Neuron (in vitro differentiated cells): ENCODE measurements at regions not wholly inside any gene's neighbourhood (a gene's known extent, or its start where the extent isn't known, plus 50 kb on each side); places are given as distances from the start of the nearest gene placed in this dataset.
A peak's percentile ranks its signal among the peaks of the same experiment; 100 is the strongest.
"Not testable (repeated sequence)": the region's sequence is repeated elsewhere in the genome, so short reads cannot be mapped to it uniquely, and the experiment has no call there.

Experiments used
- H2AFZ ChIP-seq: one replicate; pipeline ENCODE4 v1.6.1; 2013; ENCODE audit warnings: low read depth, mild to moderate bottlenecking, inconsistent platforms, low read length, moderate library complexity
- H3K27me3 ChIP-seq: one replicate; pipeline ENCODE4 v1.6.1; 2013; ENCODE audit warnings: low read length; ENCODE audit not compliant: insufficient read depth
- H3K36me3 ChIP-seq: one replicate; pipeline ENCODE4 v1.6.1; 2013; ENCODE audit warnings: low read length; ENCODE audit not compliant: insufficient read depth
- H3K4me1 ChIP-seq: one replicate; pipeline ENCODE4 v1.6.1; 2013; ENCODE audit warnings: low read length; ENCODE audit not compliant: insufficient read depth
- H3K4me3 ChIP-seq: 2 replicates; pipeline ENCODE4 v1.5.1; 2013; ENCODE audit warnings: mild to moderate bottlenecking, low read length, moderate library complexity
- H3K9me3 ChIP-seq: one replicate; pipeline ENCODE4 v1.6.1; 2013; ENCODE audit warnings: low read length

GRCh38 chr2:63746548-63746947 is 95.1 kb upstream of the UGP2 start:
- H3K4me1 ChIP-seq: peaks cover 34% of the 10 kb centered on the region
- H3K9me3 ChIP-seq, H3K27me3 ChIP-seq, H2AFZ ChIP-seq, H3K4me3 ChIP-seq, H3K36me3 ChIP-seq: not testable (repeated sequence)

- no peaks in the 10 kb centered on the region for H3K9me3 ChIP-seq
- H2AFZ ChIP-seq: no peak overlapping the region
- H3K4me1 ChIP-seq: peaks cover 16% of the 10 kb centered on the region
- H3K4me3 ChIP-seq: no peak overlapping the region
- no peaks in the 10 kb centered on the region for H3K36me3 ChIP-seq
- no peaks in the 10 kb centered on the region for H3K27me3 ChIP-seq
Observed at GRCh38 chr2:63751901-63752300, 89.8 kb upstream of the UGP2 start.

DNA sequence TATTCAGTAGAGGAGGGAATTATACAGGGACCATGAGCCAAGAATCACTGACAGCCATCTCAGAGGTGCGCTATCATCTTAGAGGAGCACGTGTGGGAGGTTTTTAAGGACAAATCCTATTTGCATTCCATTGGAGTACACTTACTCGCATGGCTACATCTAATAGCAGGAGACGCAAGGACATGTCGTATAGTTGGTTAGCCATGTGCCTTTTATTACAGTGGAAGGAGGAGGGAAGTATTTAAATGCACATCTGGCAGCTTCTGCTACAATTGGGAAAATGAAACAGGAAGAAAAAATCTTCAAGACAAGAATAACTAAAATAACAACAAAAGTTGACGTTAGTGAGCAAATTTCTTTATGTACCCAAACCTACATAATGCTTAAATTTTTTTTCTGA is 86.5 kb upstream of the UGP2 start:
- H3K4me1 ChIP-seq: peaks cover 7% of the 10 kb centered on the region
- H2AFZ ChIP-seq: no peak overlapping the region
- H3K27me3 ChIP-seq: no peaks in the 10 kb centered on the region
- H3K4me3 ChIP-seq: no peak overlapping the region
- H3K9me3 ChIP-seq: no peaks in the 10 kb centered on the region
- H3K36me3 ChIP-seq: no peaks in the 10 kb centered on the region

GRCh38 chr2:63755965-63756364 is 85.7 kb upstream of the UGP2 start:
- H3K27me3 ChIP-seq: no peaks in the 10 kb centered on the region
- H3K4me1 ChIP-seq: peaks cover 7% of the 10 kb centered on the region
- no peak overlapping the region for H3K4me3 ChIP-seq
- no peaks in the 10 kb centered on the region for H3K36me3 ChIP-seq
- no peak overlapping the region for H2AFZ ChIP-seq
- H3K9me3 ChIP-seq: no peaks in the 10 kb centered on the region

DNA sequence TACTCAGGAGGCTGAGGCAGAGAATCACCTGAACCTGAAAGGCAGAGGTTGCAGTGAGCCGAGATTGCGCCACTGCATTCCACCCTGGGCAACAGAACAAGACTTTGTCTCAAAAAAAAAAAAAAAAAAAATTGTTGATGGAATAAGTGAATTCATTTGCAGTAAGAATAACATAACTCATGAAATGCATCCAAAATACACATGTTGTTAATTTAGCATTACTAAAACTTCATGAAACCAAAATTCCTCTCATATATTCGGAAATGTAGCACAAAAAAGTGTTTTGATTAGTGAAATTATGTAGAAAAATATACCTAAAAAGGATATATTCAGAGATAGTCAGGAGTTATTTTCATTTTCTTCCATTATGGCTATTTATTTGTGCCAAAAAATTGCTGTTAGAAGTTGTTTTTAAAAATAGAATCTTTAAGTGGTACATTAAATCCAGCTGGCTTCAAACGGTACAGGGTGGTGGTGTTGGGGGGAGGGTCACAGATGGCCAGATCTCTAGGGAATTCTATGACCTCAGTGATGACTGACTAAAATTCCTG is 78.2 kb upstream of the UGP2 start:
- Histone ChIP-seq H3K9me3 (no peaks in the 10 kb centered on the region), H3K36me3 (no peaks in the 10 kb centered on the region), H3K4me1 (peaks cover 12% of the 10 kb centered on the region), H2AFZ (no peak overlapping the region), H3K27me3 (no peaks in the 10 kb centered on the region), H3K4me3 (no peak overlapping the region)

DNA sequence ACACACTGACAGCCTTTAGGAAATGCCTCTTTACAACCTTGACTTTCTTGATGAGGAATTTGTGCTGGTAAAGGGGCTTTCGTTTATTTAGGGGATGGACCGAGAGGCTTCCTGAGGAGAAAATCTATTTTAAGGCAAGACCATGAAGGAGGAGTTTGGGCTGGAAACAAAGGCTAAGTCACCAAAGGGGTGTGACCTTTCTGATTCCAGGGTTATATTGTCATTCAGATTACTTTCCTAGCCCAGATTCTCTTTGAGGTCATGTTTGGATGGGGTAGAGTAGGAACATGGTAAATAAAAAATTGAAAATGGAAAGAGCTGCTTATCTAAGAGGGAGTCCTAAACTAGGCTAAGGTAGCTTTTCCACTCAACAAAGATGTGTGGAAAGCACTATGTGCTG is 77.1 kb upstream of the UGP2 start:
- peak overlapping the region; percentile 4 for H2AFZ ChIP-seq
- no peaks in the 10 kb centered on the region for H3K27me3 ChIP-seq
- H3K9me3 ChIP-seq: no peaks in the 10 kb centered on the region
- peaks cover 12% of the 10 kb centered on the region for H3K4me1 ChIP-seq
- H3K36me3 ChIP-seq: no peaks in the 10 kb centered on the region
- H3K4me3 ChIP-seq: no peak overlapping the region

DNA sequence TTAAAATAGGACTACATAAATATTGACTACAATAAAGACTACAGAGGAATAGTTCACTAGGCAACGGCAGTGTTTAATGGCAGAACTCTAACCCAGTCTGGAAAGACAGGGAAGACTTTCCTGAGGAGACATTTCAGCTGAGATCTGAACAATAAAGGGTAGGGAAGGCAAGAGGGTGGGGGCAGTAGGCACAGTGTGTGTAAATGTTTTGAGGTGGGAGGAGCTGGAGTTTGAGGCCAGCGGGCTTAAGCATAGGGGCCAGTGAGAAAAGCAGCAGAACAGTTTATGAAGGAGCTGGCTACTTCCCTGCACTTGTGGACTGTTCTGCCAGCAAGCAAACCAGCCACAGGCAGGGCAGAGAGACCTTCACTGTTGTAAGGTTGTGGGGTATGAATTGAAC is 76.6 kb upstream of the UGP2 start:
- Histone ChIP-seq H3K27me3 (no peaks in the 10 kb centered on the region), H3K4me3 (no peak overlapping the region), H2AFZ (peak overlapping the region; percentile 4), H3K4me1 (peaks cover 12% of the 10 kb centered on the region), H3K9me3 (no peaks in the 10 kb centered on the region), H3K36me3 (no peaks in the 10 kb centered on the region)

DNA sequence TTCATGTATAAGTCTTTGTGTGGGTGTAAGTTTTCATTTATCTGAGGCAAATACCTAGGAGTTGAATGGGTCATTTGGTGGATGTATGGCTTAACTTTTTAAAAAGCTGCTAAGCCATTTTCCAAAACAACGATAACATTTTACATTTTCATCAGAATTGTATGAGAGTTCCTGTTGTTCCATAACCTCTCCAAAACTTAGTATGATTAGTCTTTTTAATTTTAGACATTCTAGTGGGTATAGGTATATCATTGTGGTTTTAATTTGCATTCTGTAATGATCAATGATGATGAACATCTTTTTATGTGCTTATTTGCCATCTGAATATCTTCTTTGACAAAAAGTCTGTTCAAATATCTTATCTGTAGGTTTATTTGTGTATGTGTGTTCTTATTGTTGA is 74.4 kb upstream of the UGP2 start:
- H3K4me3 ChIP-seq: no peak overlapping the region
- H2AFZ ChIP-seq: no peak overlapping the region
- peaks cover 12% of the 10 kb centered on the region for H3K4me1 ChIP-seq
- H3K36me3 ChIP-seq: no peaks in the 10 kb centered on the region
- no peaks in the 10 kb centered on the region for H3K27me3 ChIP-seq
- H3K9me3 ChIP-seq: no peaks in the 10 kb centered on the region

DNA sequence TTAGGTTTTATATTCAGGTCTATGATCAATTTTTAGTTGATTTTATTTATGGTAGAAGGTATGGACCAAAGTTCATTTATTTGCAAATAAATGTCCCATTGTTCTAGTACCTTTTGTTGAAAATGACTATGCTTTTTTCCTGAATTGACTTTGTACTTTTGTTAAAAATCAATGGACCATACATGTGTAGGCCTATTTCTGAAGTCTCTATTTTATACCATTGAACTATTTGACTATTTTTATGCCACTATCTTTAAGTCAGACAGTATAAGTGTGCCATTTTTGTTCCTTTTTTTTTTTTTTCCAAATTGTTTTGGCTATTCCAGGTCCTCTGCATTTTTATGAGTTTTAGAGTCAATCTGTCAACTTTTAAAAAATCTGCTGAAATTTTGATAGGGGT is 73.6 kb upstream of the UGP2 start:
- Histone ChIP-seq H3K4me1 (peaks cover 12% of the 10 kb centered on the region), H3K4me3 (no peak overlapping the region), H3K36me3 (no peaks in the 10 kb centered on the region), H2AFZ (no peak overlapping the region), H3K27me3 (no peaks in the 10 kb centered on the region), H3K9me3 (no peaks in the 10 kb centered on the region)

DNA sequence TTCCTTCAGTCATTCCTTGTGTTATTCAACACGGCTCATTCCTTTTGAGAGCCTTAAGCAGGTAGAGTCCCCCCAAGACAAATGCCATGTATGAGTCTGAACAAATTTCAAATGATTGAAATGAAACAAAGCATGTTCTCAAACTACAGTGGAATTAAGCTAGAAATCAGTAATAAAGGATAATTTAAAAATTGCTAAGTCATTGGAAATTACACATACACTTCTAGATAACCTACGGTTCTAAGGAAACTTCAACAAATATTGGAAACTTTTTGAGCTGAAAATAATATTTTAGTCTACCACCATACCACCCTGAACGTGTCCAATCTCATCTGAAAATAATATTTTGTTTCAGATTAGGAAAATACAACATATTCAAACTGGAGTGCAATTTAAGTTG is 71.8 kb upstream of the UGP2 start:
- no peaks in the 10 kb centered on the region for H3K36me3 ChIP-seq

DNA sequence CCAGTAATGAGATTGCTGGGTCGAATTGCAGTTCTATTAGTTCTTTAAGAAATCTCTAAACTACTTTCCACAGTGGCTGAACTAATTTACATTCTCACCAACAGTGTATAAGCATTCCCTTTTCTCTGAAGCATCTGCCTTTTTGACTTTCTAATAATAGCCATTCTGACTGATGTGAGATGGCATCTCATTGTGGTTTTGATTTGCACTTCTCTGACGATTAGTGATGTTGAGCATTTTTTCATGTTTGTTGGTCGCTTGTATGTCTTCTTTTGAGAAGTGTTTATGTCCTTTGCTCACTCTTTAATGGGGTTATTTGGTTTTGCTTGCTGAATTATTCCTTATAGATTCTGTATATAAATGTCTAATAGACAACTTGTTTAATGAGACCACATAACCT is 69.6 kb upstream of the UGP2 start:
- Histone ChIP-seq H3K27me3 (no peaks in the 10 kb centered on the region), H3K4me3 (no peak overlapping the region), H2AFZ (no peak overlapping the region), H3K4me1 (peaks cover 4% of the 10 kb centered on the region), H3K36me3 (no peaks in the 10 kb centered on the region), H3K9me3 (no peaks in the 10 kb centered on the region)

More for the DNA sequence above, 71.8 kb upstream of the UGP2 start:
- Histone ChIP-seq H3K27me3 (no peaks in the 10 kb centered on the region), H3K4me1 (peaks cover 8% of the 10 kb centered on the region), H3K9me3 (no peaks in the 10 kb centered on the region), H2AFZ (no peak overlapping the region), H3K4me3 (no peak overlapping the region)

DNA sequence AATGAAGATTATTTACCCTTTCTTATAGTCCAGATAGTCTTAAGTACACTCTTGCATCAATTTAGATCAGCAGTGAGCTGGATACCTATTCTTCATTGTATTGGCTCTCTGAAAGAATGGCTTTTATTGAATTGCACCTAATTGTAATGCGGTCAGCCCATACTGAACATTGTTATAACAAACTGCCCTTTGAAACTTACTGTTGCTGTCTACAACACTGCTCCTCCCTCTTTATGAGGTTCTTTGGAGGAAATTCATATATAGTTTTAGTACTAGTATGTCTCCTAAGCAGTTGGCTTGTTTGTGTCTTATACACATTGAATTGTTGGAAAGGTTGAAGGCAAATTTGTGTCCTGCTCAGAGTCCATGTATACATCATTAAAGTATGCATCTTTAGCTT is 66.5 kb upstream of the UGP2 start:
- Histone ChIP-seq H3K4me3 (no peak overlapping the region), H3K4me1 (peaks cover 4% of the 10 kb centered on the region), H2AFZ (no peak overlapping the region), H3K36me3 (no peaks in the 10 kb centered on the region), H3K9me3 (no peaks in the 10 kb centered on the region), H3K27me3 (no peaks in the 10 kb centered on the region)

DNA sequence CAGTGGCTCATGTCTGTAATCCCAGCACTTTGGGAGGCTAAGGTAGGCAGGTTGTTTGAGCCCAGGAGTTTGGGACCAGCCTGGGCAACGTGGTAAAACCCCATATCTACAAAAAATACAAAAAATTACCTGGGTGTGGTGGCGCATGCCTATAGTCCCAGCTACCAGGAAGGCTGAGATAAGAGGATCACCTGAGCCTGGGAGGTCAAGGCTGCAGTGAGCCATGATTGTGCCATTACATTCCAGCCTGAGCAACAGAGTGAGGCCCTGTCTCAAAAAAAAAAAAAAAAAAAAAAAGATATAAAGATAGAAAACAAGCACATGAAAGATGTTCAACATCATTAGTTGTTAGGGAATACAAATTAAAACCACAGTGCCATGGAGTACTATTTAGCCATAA is 65.3 kb upstream of the UGP2 start:
- Histone ChIP-seq H3K9me3 (no peaks in the 10 kb centered on the region), H3K27me3 (no peaks in the 10 kb centered on the region), H3K36me3 (no peaks in the 10 kb centered on the region), H2AFZ (no peak overlapping the region), H3K4me3 (no peak overlapping the region), H3K4me1 (peaks cover 11% of the 10 kb centered on the region)

DNA sequence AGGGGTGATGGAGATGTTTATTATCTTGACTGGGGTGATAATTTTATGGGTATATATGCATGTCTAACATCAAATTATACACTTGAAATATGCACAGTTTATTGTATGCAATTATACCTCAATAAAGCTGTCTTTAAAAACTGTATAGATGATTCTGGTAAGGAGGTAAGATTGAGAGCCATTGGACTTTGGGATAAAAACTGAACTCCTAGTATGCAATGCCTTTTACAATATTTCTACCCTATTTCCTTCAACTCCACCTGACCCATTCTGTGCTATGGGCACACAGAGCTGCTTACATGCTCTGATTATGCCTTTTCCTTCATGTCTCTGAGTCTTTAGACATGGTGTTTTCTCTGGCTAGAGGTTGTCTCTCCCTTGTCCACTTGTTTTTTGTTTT is 63.9 kb upstream of the UGP2 start:
- Histone ChIP-seq H2AFZ (no peak overlapping the region), H3K27me3 (no peaks in the 10 kb centered on the region), H3K4me1 (peaks cover 11% of the 10 kb centered on the region), H3K4me3 (no peak overlapping the region), H3K9me3 (no peaks in the 10 kb centered on the region), H3K36me3 (no peaks in the 10 kb centered on the region)
